ENCODE measurements at regions not wholly inside any gene's neighbourhood (a gene's known extent, or its start where the extent isn't known, plus 50 kb on each side); places are given as distances from the start of the nearest gene placed in this dataset.

DNA sequence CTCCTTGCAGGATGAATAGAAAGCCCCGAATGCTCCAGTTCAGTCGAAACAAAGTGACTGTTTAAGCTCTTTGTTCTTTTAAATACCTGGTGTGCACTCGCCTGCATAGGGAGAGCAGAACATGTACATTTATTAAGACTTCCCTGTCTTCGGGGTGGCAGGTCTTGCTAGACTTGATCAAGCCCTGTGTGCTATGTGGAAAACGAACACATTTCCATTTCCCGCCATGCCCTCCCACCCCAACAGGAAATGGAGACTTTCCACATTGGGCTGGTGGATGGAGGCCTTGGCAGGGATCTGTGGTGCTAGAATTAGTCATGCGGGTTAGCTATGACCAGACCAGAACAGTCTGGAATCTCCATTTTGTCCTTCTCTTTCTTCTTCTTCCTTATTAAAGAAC is 321.0 kb upstream of the THSD7B start:
- 47% methylated on average over 7 of the region's 7 CpGs for WGBS (ENCODE audit: missing lambda C conversion rate)
- CTCF ChIA-PET = interaction anchor here (2.3 kb wide), 1 partner anchor 21 kb away, joined by 10 read pairs; no protein-coding TSS in a partner anchor

DNA sequence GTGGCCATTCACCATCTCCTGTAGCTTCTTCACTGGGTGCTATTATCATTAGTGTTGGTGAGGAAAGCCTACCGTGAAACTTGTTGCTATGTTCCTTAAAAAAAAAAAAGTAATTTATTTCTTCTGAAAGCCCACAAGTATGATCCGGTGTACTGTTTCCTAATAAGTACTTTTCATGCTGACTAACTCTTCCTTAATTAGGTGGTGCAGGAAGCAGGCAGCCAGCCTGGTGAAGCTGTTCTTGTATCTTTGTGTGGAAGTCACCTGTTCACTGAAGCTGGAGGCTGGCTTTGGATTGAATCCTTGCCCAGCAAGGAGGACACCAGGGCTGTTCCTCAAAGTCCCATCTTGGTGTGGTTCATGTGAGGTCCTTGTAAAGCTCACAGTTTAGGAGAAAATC is 321.7 kb upstream of the THSD7B start:
- Histone ChIP-seq H3K9me3 (no peaks in the 10 kb centered on the region), H3K4me3 (no peak overlapping the region), H3K4me1 (no peaks in the 10 kb centered on the region), H3K27ac (no peak overlapping the region), H3K4me2 (no peak overlapping the region)
- ATAC-seq = no peak
- WGBS (ENCODE audit: missing lambda C conversion rate) = 33% methylated on average over 2 of the region's 2 CpGs
- ChIA-PET CTCF (interaction anchor here (2.3 kb wide), 1 partner anchor 20 kb away, joined by 10 read pairs; no protein-coding TSS in a partner anchor), POLR2A (no interaction called here)
- FAIRE-seq = no peak
- no peak for DNase-seq (ENCODE audit: low read depth in 1 of 2, low spot score in 1 of 2)
- TF ChIP-seq FOXS1 (CRISPR knock-in tag; IDR thresholded peaks at IDR 0.05) (no peak), POLR2A (IDR thresholded peaks at IDR 0.05; ENCODE audit: low read length) (no peak), CBX8 (IDR thresholded peaks at IDR 0.05) (no peak), HEYL (CRISPR knock-in tag; IDR thresholded peaks at IDR 0.05) (no peak), ESRRA (IDR thresholded peaks at IDR 0.05; ENCODE audit: borderline replicate concordance, low read length) (no peak), FOSL2 (IDR thresholded peaks at IDR 0.05) (no peak), FOSL2 (CRISPR knock-in tag; IDR thresholded peaks at IDR 0.05) (no peak), MYC (IDR thresholded peaks at IDR 0.05; ENCODE audit: borderline replicate concordance, low read length) (no peak), HOXB5 (CRISPR knock-in tag; IDR thresholded peaks at IDR 0.05) (no peak), RNF2 (IDR thresholded peaks at IDR 0.05; ENCODE audit: borderline replicate concordance, low read depth) (no peak)
- TF ChIP-seq, protein P1, sequence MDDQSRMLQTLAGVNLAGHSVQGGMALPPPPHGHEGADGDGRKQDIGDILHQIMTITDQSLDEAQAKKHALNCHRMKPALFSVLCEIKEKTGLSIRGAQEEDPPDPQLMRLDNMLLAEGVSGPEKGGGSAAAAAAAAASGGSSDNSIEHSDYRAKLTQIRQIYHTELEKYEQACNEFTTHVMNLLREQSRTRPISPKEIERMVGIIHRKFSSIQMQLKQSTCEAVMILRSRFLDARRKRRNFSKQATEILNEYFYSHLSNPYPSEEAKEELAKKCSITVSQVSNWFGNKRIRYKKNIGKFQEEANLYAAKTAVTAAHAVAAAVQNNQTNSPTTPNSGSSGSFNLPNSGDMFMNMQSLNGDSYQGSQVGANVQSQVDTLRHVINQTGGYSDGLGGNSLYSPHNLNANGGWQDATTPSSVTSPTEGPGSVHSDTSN (IDR thresholded peaks at IDR 0.05) = no peak
- TF ChIP-seq, protein P2, sequence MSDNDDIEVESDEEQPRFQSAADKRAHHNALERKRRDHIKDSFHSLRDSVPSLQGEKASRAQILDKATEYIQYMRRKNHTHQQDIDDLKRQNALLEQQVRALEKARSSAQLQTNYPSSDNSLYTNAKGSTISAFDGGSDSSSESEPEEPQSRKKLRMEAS (IDR thresholded peaks at IDR 0.05) = no peak

More for the DNA sequence above, 321.0 kb upstream of the THSD7B start:
- no peak for FAIRE-seq
- Histone ChIP-seq H3K4me1 (no peaks in the 10 kb centered on the region), H3K9me3 (no peaks in the 10 kb centered on the region), H3K4me2 (no peak overlapping the region), H3K27ac (no peak overlapping the region), H3K4me3 (no peak overlapping the region)
- ATAC-seq = no peak
- POLR2A ChIA-PET = no interaction called here
- DNase-seq (ENCODE audit: low read depth in 1 of 2, low spot score in 1 of 2) = no peak
- TF ChIP-seq CHD2 (IDR thresholded peaks at IDR 0.05; ENCODE audit: low read length, partially characterized antibody) (no peak), HEYL (CRISPR knock-in tag; IDR thresholded peaks at IDR 0.05) (no peak), POLR2AphosphoS2 (conservative IDR thresholded peaks at IDR 0.05; ENCODE audit: low read length) (no peak), RCOR1 (IDR thresholded peaks at IDR 0.05; ENCODE audit: low read depth, low read length) (no peak), POLR2A (IDR thresholded peaks at IDR 0.05; ENCODE audit: low read length) (no peak), MYC (IDR thresholded peaks at IDR 0.05; ENCODE audit: borderline replicate concordance, low read length) (no peak), SMC3 (IDR thresholded peaks at IDR 0.05) (no peak), HOXB5 (CRISPR knock-in tag; IDR thresholded peaks at IDR 0.05) (no peak), NPAS2 (CRISPR knock-in tag; IDR thresholded peaks at IDR 0.05; ENCODE audit: borderline replicate concordance) (no peak), EP300 (IDR thresholded peaks at IDR 0.05) (no peak), NFE2L2 (conservative IDR thresholded peaks at IDR 0.05; ENCODE audit: low read length) (no peak), HDAC2 (IDR thresholded peaks at IDR 0.05) (no peak), CBX2 (IDR thresholded peaks at IDR 0.05; ENCODE audit: borderline replicate concordance, low read depth) (no peak)
- TF ChIP-seq, protein P1 (IDR thresholded peaks at IDR 0.05) = no peak
- TF ChIP-seq, protein P3, sequence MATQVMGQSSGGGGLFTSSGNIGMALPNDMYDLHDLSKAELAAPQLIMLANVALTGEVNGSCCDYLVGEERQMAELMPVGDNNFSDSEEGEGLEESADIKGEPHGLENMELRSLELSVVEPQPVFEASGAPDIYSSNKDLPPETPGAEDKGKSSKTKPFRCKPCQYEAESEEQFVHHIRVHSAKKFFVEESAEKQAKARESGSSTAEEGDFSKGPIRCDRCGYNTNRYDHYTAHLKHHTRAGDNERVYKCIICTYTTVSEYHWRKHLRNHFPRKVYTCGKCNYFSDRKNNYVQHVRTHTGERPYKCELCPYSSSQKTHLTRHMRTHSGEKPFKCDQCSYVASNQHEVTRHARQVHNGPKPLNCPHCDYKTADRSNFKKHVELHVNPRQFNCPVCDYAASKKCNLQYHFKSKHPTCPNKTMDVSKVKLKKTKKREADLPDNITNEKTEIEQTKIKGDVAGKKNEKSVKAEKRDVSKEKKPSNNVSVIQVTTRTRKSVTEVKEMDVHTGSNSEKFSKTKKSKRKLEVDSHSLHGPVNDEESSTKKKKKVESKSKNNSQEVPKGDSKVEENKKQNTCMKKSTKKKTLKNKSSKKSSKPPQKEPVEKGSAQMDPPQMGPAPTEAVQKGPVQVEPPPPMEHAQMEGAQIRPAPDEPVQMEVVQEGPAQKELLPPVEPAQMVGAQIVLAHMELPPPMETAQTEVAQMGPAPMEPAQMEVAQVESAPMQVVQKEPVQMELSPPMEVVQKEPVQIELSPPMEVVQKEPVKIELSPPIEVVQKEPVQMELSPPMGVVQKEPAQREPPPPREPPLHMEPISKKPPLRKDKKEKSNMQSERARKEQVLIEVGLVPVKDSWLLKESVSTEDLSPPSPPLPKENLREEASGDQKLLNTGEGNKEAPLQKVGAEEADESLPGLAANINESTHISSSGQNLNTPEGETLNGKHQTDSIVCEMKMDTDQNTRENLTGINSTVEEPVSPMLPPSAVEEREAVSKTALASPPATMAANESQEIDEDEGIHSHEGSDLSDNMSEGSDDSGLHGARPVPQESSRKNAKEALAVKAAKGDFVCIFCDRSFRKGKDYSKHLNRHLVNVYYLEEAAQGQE (IDR thresholded peaks at IDR 0.05) = no peak
- TF ChIP-seq, protein P4, sequence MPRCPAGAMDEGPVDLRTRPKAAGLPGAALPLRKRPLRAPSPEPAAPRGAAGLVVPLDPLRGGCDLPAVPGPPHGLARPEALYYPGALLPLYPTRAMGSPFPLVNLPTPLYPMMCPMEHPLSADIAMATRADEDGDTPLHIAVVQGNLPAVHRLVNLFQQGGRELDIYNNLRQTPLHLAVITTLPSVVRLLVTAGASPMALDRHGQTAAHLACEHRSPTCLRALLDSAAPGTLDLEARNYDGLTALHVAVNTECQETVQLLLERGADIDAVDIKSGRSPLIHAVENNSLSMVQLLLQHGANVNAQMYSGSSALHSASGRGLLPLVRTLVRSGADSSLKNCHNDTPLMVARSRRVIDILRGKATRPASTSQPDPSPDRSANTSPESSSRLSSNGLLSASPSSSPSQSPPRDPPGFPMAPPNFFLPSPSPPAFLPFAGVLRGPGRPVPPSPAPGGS (IDR thresholded peaks at IDR 0.05) = no peak
- TF ChIP-seq, protein P5, sequence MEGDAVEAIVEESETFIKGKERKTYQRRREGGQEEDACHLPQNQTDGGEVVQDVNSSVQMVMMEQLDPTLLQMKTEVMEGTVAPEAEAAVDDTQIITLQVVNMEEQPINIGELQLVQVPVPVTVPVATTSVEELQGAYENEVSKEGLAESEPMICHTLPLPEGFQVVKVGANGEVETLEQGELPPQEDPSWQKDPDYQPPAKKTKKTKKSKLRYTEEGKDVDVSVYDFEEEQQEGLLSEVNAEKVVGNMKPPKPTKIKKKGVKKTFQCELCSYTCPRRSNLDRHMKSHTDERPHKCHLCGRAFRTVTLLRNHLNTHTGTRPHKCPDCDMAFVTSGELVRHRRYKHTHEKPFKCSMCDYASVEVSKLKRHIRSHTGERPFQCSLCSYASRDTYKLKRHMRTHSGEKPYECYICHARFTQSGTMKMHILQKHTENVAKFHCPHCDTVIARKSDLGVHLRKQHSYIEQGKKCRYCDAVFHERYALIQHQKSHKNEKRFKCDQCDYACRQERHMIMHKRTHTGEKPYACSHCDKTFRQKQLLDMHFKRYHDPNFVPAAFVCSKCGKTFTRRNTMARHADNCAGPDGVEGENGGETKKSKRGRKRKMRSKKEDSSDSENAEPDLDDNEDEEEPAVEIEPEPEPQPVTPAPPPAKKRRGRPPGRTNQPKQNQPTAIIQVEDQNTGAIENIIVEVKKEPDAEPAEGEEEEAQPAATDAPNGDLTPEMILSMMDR (IDR thresholded peaks at IDR 0.05) = no peak

All from A549 (cell line).